PC-3 (cell line): ENCODE measurements at regions not wholly inside any gene's neighbourhood (a gene's known extent, or its start where the extent isn't known, plus 50 kb on each side); places are given as distances from the start of the nearest gene placed in this dataset.

ENCODE experiments used
- ATAC-seq: fragments of 200-7000 bp; cut with Tn5 transposase; 2 replicates; pipeline ENCODE4 v1.9.1; 2020; ENCODE audit warnings: mild to moderate bottlenecking, moderate library complexity
- BruUV-seq: library from RNA; stranded (reverse); fragments of 400-500 nt; replicated peaks from 2 replicates; lab custom pipeline; 2021; lab: Mats Ljungman, UMichigan
- CTCF ChIA-PET: fragments of 300-600 bp; sonication (Branson Sonifier 250); formaldehyde crosslinking; loops from one replicate; lab custom pipeline; 2022; ENCODE audit warnings: antibody characterized with exemption; lab: Charles Lee
- POLR2A ChIA-PET: fragments of 300-600 bp; sonication (Branson Sonifier 250); formaldehyde crosslinking; loops from one replicate; lab custom pipeline; 2022; ENCODE audit warnings: antibody characterized with exemption; ENCODE audit not compliant: unreplicated experiment; lab: Charles Lee
- DNase-seq: peaks from one replicate; pipeline ENCODE4 v3.0.0-alpha.2; 2015
- H2AFZ ChIP-seq: fragments of 300-600 bp; sonication (generic); 2 replicates; pipeline ENCODE4 v1.6.0; 2016; ENCODE audit warnings: antibody characterized with exemption, low read length
- H3F3A ChIP-seq: fragments of 300-600 bp; sonication (generic); one replicate; pipeline ENCODE4 v1.6.0; 2017; ENCODE audit warnings: antibody characterized with exemption, low read length, control low read depth, mild to moderate bottlenecking; ENCODE audit not compliant: unreplicated experiment
- H3K27ac ChIP-seq: fragments of 300-600 bp; sonication (generic); 2 replicates; pipeline ENCODE4 v1.5.1; 2016; ENCODE audit warnings: mild to moderate bottlenecking, low read length
- H3K27me3 ChIP-seq: fragments of 300-600 bp; sonication (generic); 2 replicates; pipeline ENCODE4 v1.6.1; 2016; ENCODE audit warnings: low read length, mixed read lengths
- H3K36me3 ChIP-seq: fragments of 300-600 bp; sonication (generic); 2 replicates; pipeline ENCODE4 v1.6.1; 2016; ENCODE audit warnings: low read depth, mixed run types, low read length, mixed read lengths
- H3K4me1 ChIP-seq: fragments of 300-600 bp; sonication (generic); 2 replicates; pipeline ENCODE4 v1.5.1; 2016; ENCODE audit warnings: low read length; ENCODE audit not compliant: insufficient read depth
- H3K4me2 ChIP-seq: fragments of 300-600 bp; sonication (generic); 2 replicates; pipeline ENCODE4 v1.6.0; 2016; ENCODE audit warnings: low read length
- H3K4me3 ChIP-seq: fragments of 300-600 bp; sonication (generic); 2 replicates; pipeline ENCODE4 v1.5.1; 2016; ENCODE audit warnings: mild to moderate bottlenecking, low read length, mixed read lengths
- H3K79me2 ChIP-seq: fragments of 300-600 bp; sonication (generic); 2 replicates; pipeline ENCODE4 v1.6.1; 2017; ENCODE audit warnings: low read length, mixed read lengths
- H3K9ac ChIP-seq: fragments of 300-600 bp; sonication (generic); 2 replicates; pipeline ENCODE4 v1.6.0; 2016; ENCODE audit warnings: mild to moderate bottlenecking, low read length
- H3K9me2 ChIP-seq: fragments of 300-600 bp; sonication (generic); replicated peaks from 2 replicates; pipeline ENCODE4 v1.6.1; 2016; ENCODE audit warnings: mixed run types, low read length, mixed read lengths
- H3K9me3 ChIP-seq: fragments of 300-600 bp; sonication (generic); 2 replicates; pipeline ENCODE4 v1.6.1; 2016; ENCODE audit warnings: low read length, mixed read lengths
- H4K20me1 ChIP-seq: fragments of 300-600 bp; sonication (generic); 2 replicates; pipeline ENCODE4 v1.6.1; 2016; ENCODE audit warnings: low read length, mixed read lengths
- CTCF ChIP-seq: fragments of 300-600 bp; sonication (generic); conservative IDR thresholded peaks from 2 replicates; pipeline ENCODE4 v1.5.1; 2017; ENCODE audit warnings: antibody characterized with exemption, low read depth, mild to moderate bottlenecking, low read length
- EZH2 ChIP-seq: fragments of 300-600 bp; sonication (generic); IDR thresholded peaks from one replicate; pipeline ENCODE4 v1.6.1; 2017; ENCODE audit warnings: antibody characterized with exemption, mild to moderate bottlenecking, low read length; ENCODE audit not compliant: unreplicated experiment
- EZH2phosphoT487 ChIP-seq: fragments of 300-600 bp; sonication (generic); IDR thresholded peaks from 2 replicates; pipeline ENCODE4 v1.6.1; 2018; ENCODE audit warnings: mild to moderate bottlenecking, antibody characterized with exemption, low read length, borderline replicate concordance
- intact Hi-C: fragments of 100-400 bp; cut with micrococcal nuclease; formaldehyde crosslinking; loops from 2 replicates; pipeline ENCODE4 v1.9.0; 2023

DNA sequence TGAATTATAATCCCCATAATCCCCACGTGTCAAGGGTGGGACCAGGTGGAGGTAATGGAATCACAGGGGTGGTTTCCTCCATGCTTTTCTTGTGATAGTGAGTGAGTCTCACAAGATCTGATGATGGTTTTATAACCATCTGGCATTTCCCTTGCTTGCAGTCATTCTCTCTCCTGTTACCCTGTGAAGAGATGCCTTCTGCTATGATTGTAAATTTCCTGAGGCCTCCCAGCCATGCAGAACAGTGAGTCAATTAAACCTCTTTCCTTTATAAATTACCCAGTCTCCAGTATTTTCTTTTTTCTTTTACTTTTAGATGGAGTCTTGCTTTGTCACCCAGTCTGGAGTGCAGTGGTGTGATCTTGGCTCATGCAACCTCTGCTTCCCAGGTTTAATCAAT, 182.7 kb upstream of the SEMA6A start:
- H3K27ac ChIP-seq, result no peak overlapping the region
- POLR2A ChIA-PET, result no interaction called here
- H3K9me2 ChIP-seq, result no peaks in the 10 kb centered on the region
- H3K9ac ChIP-seq, result no peak overlapping the region
- H3K79me2 ChIP-seq, result no peaks in the 10 kb centered on the region
- no TSS peak for BruUV-seq
- H2AFZ ChIP-seq, result no peak overlapping the region
- no peak for TF ChIP-seq EZH2
- no peak for TF ChIP-seq CTCF
- no peak for TF ChIP-seq EZH2phosphoT487
- CTCF ChIA-PET, result no interaction called here
- H3K4me2 ChIP-seq, result no peak overlapping the region
- H3K9me3 ChIP-seq, result no peaks in the 10 kb centered on the region
- H3F3A ChIP-seq, result no peaks in the 10 kb centered on the region
- H4K20me1 ChIP-seq, result no peaks in the 10 kb centered on the region
- no peaks in the 10 kb centered on the region for H3K36me3 ChIP-seq
- no peaks in the 10 kb centered on the region for H3K4me1 ChIP-seq
- intact Hi-C loops, result no loop called here
- DNase-seq, result no peak
- no peaks in the 10 kb centered on the region for H3K27me3 ChIP-seq
- ATAC-seq, result no peak
- no peak overlapping the region for H3K4me3 ChIP-seq

GRCh38 chr5:116756531-116756930, 181.9 kb upstream of the SEMA6A start:
- no peaks in the 10 kb centered on the region for H4K20me1 ChIP-seq
- POLR2A ChIA-PET, result no interaction called here
- no peaks in the 10 kb centered on the region for H3K9me3 ChIP-seq
- BruUV-seq, result no TSS peak
- no peak overlapping the region for H3K9ac ChIP-seq
- H3K4me2 ChIP-seq, result no peak overlapping the region
- no peaks in the 10 kb centered on the region for H3K4me1 ChIP-seq
- intact Hi-C loops, result no loop called here
- H3K9me2 ChIP-seq, result no peaks in the 10 kb centered on the region
- DNase-seq (no peak), ATAC-seq (no peak)
- TF ChIP-seq EZH2, result no peak
- no peak for TF ChIP-seq EZH2phosphoT487
- H3F3A ChIP-seq, result no peaks in the 10 kb centered on the region
- CTCF ChIA-PET, result no interaction called here
- no peak overlapping the region for H2AFZ ChIP-seq
- no peak overlapping the region for H3K4me3 ChIP-seq
- H3K27me3 ChIP-seq, result no peaks in the 10 kb centered on the region
- no peaks in the 10 kb centered on the region for H3K36me3 ChIP-seq
- H3K27ac ChIP-seq, result no peak overlapping the region
- no peaks in the 10 kb centered on the region for H3K79me2 ChIP-seq

- POLR2A ChIA-PET, result no interaction called here
- Histone ChIP-seq H2AFZ (no peak overlapping the region), H3K4me3 (no peak overlapping the region), H3K4me1 (no peaks in the 10 kb centered on the region), H4K20me1 (no peaks in the 10 kb centered on the region), H3K4me2 (no peak overlapping the region), H3K9ac (no peak overlapping the region), H3F3A (no peaks in the 10 kb centered on the region), H3K36me3 (no peaks in the 10 kb centered on the region), H3K27me3 (no peaks in the 10 kb centered on the region), H3K9me3 (no peaks in the 10 kb centered on the region), H3K27ac (no peak overlapping the region), H3K79me2 (no peaks in the 10 kb centered on the region), H3K9me2 (no peaks in the 10 kb centered on the region)
- intact Hi-C loops, result no loop called here
- no TSS peak for BruUV-seq
- ATAC-seq (no peak), DNase-seq (no peak)
- TF ChIP-seq EZH2phosphoT487 (no peak), EZH2 (no peak), CTCF (no peak)
- CTCF ChIA-PET, result no interaction called here
Observed at GRCh38 chr5:116754556-116754955, 179.9 kb upstream of the SEMA6A start.
